ENCODE measurements at regions not wholly inside any gene's neighbourhood (a gene's known extent, or its start where the extent isn't known, plus 50 kb on each side); places are given as distances from the start of the nearest gene placed in this dataset.

GRCh38 chr21:41636636-41637630 lies 129.0 kb upstream of the TMPRSS2 start:
- no peaks in the 10 kb centered on the region for H3K4me1 Mint-ChIP-seq
- H3K9me3 Mint-ChIP-seq = peaks cover 5% of the 10 kb centered on the region
- no peak overlapping the region for H3K27ac Mint-ChIP-seq
- no peaks in the 10 kb centered on the region for H3K36me3 Mint-ChIP-seq (ENCODE audit: low read depth)
- DNase-seq = no peak
- intact Hi-C loops (cut with micrococcal nuclease) = no loop called here
- H3K4me3 Mint-ChIP-seq = no peak overlapping the region
- peaks cover 4% of the 10 kb centered on the region for H3K27me3 Mint-ChIP-seq

GRCh38 chr21:41635874-41636273 lies 127.9 kb upstream of the TMPRSS2 start:
- H3K36me3 Mint-ChIP-seq (ENCODE audit: low read depth) = no peaks in the 10 kb centered on the region
- H3K27ac Mint-ChIP-seq = no peak overlapping the region
- no peak overlapping the region for H3K4me3 Mint-ChIP-seq
- H3K9me3 Mint-ChIP-seq = peaks cover 5% of the 10 kb centered on the region
- H3K4me1 Mint-ChIP-seq = no peaks in the 10 kb centered on the region
- DNase-seq = no peak
- peaks cover 4% of the 10 kb centered on the region for H3K27me3 Mint-ChIP-seq
- intact Hi-C loops (cut with micrococcal nuclease) = no loop called here

DNA sequence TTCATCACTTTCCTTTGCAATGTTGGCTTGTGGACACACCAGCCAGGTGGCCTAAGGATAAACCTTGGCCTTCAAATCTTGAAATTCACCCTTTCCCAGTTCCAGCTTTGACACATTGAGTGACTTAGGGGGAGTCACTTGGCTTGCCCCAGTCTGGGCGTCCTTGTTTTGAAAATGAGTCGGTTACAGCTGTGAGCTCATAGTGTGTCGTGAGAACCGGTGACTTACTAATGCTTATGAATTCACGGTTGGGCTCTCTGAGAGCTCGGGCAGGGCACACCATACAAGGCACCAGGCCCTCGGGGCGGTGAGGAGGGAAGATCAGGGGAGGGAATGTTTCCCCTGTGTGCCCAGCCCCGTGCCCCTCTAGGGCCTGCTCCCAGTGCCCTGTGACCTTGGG lies 126.9 kb upstream of the TMPRSS2 start:
- H3K9me3 Mint-ChIP-seq = peaks cover 5% of the 10 kb centered on the region
- peaks cover 4% of the 10 kb centered on the region for H3K27me3 Mint-ChIP-seq
- DNase-seq = no peak
- H3K36me3 Mint-ChIP-seq (ENCODE audit: low read depth) = no peaks in the 10 kb centered on the region
- H3K4me1 Mint-ChIP-seq = no peaks in the 10 kb centered on the region
- no peak overlapping the region for H3K27ac Mint-ChIP-seq
- intact Hi-C loops (cut with micrococcal nuclease) = no loop called here
- H3K4me3 Mint-ChIP-seq = no peak overlapping the region

GRCh38 chr21:41634211-41634694 lies 126.3 kb upstream of the TMPRSS2 start:
- intact Hi-C loops (cut with micrococcal nuclease) = no loop called here
- H3K4me3 Mint-ChIP-seq = no peak overlapping the region
- peaks cover 4% of the 10 kb centered on the region for H3K27me3 Mint-ChIP-seq
- no peaks in the 10 kb centered on the region for H3K36me3 Mint-ChIP-seq (ENCODE audit: low read depth)
- no peak for DNase-seq
- H3K4me1 Mint-ChIP-seq = no peaks in the 10 kb centered on the region
- H3K27ac Mint-ChIP-seq = no peak overlapping the region
- peaks cover 5% of the 10 kb centered on the region for H3K9me3 Mint-ChIP-seq

DNA sequence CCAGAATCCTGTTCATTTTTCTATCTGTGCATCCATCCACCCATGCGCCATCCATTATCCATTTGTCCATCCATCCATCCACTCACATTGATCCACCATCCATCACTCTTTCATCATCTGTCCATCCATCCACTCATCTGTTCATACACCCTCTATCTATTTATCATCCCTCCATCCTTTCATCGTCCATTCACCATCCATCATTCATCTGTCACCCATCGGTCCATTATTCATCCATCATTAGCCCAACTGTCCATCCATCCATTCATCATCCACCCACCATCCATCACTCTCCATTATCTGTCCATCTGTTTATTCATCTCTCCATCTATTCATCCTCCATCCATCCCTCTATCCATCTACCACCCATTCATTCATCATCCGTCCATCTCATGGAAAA lies 125.7 kb upstream of the TMPRSS2 start:
- intact Hi-C loops (cut with micrococcal nuclease) = no loop called here
- H3K4me1 Mint-ChIP-seq = no peaks in the 10 kb centered on the region
- DNase-seq = no peak
- no peaks in the 10 kb centered on the region for H3K36me3 Mint-ChIP-seq (ENCODE audit: low read depth)
- H3K27ac Mint-ChIP-seq = no peak overlapping the region
- H3K27me3 Mint-ChIP-seq = peaks cover 4% of the 10 kb centered on the region
- peaks cover 5% of the 10 kb centered on the region for H3K9me3 Mint-ChIP-seq
- H3K4me3 Mint-ChIP-seq = no peak overlapping the region

DNA sequence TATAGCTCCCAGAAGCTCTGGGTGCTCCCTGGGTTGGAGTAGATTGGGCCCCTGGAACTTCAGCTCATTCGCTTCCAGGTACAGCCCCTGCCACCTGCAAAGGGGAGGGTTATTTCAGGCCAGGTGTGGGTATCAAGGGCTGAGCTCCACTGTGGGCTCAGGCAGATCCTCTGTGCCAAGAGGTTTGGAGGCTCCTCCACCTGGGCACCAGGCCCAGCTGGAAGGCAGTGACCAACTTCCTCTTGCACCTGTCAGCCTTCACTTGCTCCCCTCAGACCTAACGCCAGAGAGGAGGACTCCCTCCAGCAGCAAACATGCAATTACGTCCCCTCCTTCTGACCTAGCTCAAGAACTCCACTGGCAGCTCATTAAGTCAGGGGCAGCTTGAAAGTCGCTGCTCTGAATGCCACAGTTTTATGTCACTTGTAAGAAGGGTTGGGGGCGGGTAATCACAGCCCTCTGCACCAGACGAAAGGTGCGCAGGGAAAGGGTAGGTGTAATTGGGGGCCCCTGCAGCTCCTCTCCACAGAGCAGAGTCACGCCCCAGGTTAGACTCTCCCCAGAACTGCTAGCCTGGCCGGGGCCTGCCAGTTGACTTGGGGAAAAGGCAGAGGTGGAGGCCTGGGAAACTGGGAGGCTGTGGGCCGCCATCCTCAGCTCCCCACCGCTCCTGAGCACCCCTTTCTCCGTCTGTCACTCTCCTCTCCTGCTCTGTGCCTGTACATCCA lies 125.0 kb upstream of the TMPRSS2 start:
- intact Hi-C loops (cut with micrococcal nuclease) = no loop called here
- H3K4me1 Mint-ChIP-seq = no peaks in the 10 kb centered on the region
- H3K36me3 Mint-ChIP-seq (ENCODE audit: low read depth) = no peaks in the 10 kb centered on the region
- H3K4me3 Mint-ChIP-seq = no peak overlapping the region
- DNase-seq = no peak
- peaks cover 4% of the 10 kb centered on the region for H3K27me3 Mint-ChIP-seq
- H3K9me3 Mint-ChIP-seq = peaks cover 5% of the 10 kb centered on the region
- H3K27ac Mint-ChIP-seq = no peak overlapping the region

DNA sequence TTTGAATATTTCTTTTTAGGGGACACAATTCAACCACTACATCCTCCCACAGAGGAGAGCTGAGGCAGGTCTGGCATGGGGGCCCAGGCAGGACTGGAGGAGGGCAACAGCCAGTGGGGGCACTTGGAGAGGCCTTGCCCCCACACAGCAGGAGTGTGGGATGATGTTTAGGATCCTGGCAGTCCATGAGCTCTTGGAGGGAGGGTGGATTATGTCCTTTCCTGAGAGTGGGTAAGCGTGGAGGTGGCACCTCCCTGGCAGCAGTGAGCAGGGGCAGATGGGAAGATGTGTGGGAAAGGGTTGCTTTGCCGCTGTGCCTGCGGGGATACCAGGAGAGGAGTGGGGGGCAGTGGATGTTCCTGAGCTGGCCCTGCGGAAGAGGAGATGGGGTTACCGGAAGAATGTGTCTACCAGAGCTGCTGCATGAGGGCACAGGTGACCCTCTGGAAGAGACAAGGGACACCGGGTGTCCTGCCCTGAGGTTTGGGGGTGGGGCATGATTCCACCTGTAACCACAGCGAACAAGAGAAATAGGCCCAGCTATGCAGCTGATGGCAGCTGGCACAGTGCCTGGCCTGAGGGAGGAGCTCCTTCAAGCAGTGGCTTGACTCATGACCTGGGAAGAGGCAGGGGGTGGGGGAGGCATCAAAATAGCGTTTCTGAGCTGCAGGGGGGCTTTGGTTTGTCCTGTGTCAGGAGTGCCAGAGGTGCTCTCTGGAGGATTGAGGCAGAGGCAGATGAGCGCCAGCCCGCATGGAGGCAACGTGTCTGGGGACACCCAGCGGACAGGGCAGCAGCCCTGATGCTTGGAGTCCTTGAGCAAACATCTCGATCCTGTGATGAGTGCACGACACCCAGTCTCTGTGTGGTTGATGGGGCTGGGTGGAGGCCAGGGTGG lies 123.9 kb upstream of the TMPRSS2 start:
- Mint-ChIP-seq H3K9me3 (peaks cover 5% of the 10 kb centered on the region), H3K27ac (no peak overlapping the region), H3K4me1 (no peaks in the 10 kb centered on the region), H3K36me3 (ENCODE audit: low read depth) (no peaks in the 10 kb centered on the region), H3K27me3 (peaks cover 4% of the 10 kb centered on the region), H3K4me3 (no peak overlapping the region)
- no peak for DNase-seq
- intact Hi-C loops (cut with micrococcal nuclease) = no loop called here

DNA sequence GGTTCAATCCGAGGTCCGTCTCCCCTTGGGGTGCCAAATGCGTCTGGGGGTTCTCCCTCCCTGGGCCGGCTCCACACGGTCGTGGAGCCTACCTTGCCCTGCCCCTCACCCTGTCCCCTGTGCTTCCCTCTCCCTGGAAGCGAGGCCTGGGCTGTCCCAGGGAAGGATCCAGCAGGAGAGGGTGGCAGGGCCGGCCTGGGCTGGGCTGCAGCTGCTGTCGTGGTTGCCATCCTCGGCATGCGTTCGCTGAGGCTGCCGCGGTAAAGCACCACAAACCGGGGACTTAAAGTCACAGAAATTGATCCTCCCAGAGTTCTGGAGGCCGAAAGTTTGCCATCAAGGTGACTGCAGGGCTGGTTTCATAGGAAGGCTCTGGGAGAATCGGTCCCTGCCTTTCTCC lies 123.0 kb upstream of the TMPRSS2 start:
- Mint-ChIP-seq H3K36me3 (ENCODE audit: low read depth) (no peaks in the 10 kb centered on the region), H3K4me1 (no peaks in the 10 kb centered on the region), H3K27ac (no peak overlapping the region), H3K9me3 (peaks cover 4% of the 10 kb centered on the region), H3K4me3 (no peak overlapping the region), H3K27me3 (peaks cover 5% of the 10 kb centered on the region)
- DNase-seq = no peak
- intact Hi-C loops (cut with micrococcal nuclease) = no loop called here

- Mint-ChIP-seq H3K4me1 (no peaks in the 10 kb centered on the region), H3K9me3 (no peaks in the 10 kb centered on the region), H3K27ac (no peak overlapping the region), H3K4me3 (no peak overlapping the region), H3K36me3 (ENCODE audit: low read depth) (no peaks in the 10 kb centered on the region), H3K27me3 (peaks cover 9% of the 10 kb centered on the region)
- DNase-seq = no peak
- intact Hi-C loops (cut with micrococcal nuclease) = no loop called here
These were observed 122.3 kb upstream of the TMPRSS2 start for GRCh38 chr21:41630249-41630648.

DNA sequence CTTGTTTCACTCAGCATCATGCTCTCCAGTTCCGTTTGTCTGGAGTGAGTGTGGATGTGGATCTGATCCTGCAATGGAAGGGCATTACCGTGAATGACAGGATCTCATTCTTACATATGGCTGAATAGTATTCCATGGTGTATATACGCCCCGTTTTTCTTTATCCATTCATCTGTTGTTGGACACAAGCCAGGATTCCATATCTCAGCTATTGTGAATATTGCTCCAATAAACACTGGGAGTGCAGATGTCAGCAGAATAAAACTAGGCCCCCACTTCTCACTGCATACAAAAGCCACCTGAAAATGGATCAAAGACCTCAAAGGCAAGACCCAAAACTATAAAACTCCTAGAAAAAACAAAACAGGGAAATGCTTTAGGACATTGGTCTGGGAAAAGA lies 120.3 kb upstream of the TMPRSS2 start:
- intact Hi-C loops (cut with micrococcal nuclease) = no loop called here
- H3K27ac Mint-ChIP-seq = no peak overlapping the region
- no peak overlapping the region for H3K4me3 Mint-ChIP-seq
- H3K36me3 Mint-ChIP-seq (ENCODE audit: low read depth) = no peaks in the 10 kb centered on the region
- no peak for DNase-seq
- no peaks in the 10 kb centered on the region for H3K4me1 Mint-ChIP-seq
- H3K27me3 Mint-ChIP-seq = peaks cover 14% of the 10 kb centered on the region
- H3K9me3 Mint-ChIP-seq = no peaks in the 10 kb centered on the region

DNA sequence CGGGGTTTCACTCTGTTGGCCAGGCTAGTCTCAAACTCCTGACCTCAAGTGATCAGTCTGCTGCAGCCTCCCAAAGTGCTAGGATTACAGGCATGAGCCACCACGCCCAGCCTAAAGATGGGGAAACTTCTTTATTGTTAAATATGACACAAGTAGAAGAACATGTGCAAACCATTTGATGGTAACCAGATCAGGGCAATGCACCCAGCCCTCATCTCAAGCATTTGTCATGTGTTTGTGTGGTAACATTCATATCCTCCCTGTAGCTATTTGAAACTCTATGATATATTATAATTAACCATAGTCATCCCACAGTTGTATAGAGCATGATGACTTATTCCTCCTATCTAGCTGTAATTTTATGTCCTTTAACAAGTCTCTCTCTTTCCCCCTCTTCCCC lies 119.5 kb upstream of the TMPRSS2 start:
- H3K36me3 Mint-ChIP-seq (ENCODE audit: low read depth) = no peaks in the 10 kb centered on the region
- no peak overlapping the region for H3K4me3 Mint-ChIP-seq
- H3K27me3 Mint-ChIP-seq = peaks cover 15% of the 10 kb centered on the region
- H3K4me1 Mint-ChIP-seq = no peaks in the 10 kb centered on the region
- no peaks in the 10 kb centered on the region for H3K9me3 Mint-ChIP-seq
- intact Hi-C loops (cut with micrococcal nuclease) = no loop called here
- DNase-seq = no peak
- no peak overlapping the region for H3K27ac Mint-ChIP-seq

- H3K36me3 Mint-ChIP-seq (ENCODE audit: low read depth) = no peaks in the 10 kb centered on the region
- peaks cover 11% of the 10 kb centered on the region for H3K27me3 Mint-ChIP-seq
- no peak overlapping the region for H3K27ac Mint-ChIP-seq
- intact Hi-C loops (cut with micrococcal nuclease) = no loop called here
- H3K4me1 Mint-ChIP-seq = no peaks in the 10 kb centered on the region
- no peak for DNase-seq
- no peak overlapping the region for H3K4me3 Mint-ChIP-seq
- H3K9me3 Mint-ChIP-seq = no peaks in the 10 kb centered on the region
These were observed 118.1 kb upstream of the TMPRSS2 start for GRCh38 chr21:41626021-41626420.

- no peaks in the 10 kb centered on the region for H3K9me3 Mint-ChIP-seq
- intact Hi-C loops (cut with micrococcal nuclease) = no loop called here
- peaks cover 11% of the 10 kb centered on the region for H3K27me3 Mint-ChIP-seq
- H3K4me1 Mint-ChIP-seq = no peaks in the 10 kb centered on the region
- H3K27ac Mint-ChIP-seq = no peak overlapping the region
- no peak overlapping the region for H3K4me3 Mint-ChIP-seq
- H3K36me3 Mint-ChIP-seq (ENCODE audit: low read depth) = no peaks in the 10 kb centered on the region
- DNase-seq = no peak
These were observed 117.5 kb upstream of the TMPRSS2 start for GRCh38 chr21:41625428-41625827.

Measured in activated CD4-positive, alpha-beta T cell treated with anti-CD3 and anti-CD28 coated beads, Interleukin-2, amount 10 ng/mL, durations not matched to agents 24 days and 14 days (primary cell).